ENCODE measurements at regions not wholly inside any gene's neighbourhood (a gene's known extent, or its start where the extent isn't known, plus 50 kb on each side); places are given as distances from the start of the nearest gene placed in this dataset.

- TF ChIP-seq CTCF (IDR thresholded peaks at IDR 0.05) (no peak), POLR2A (IDR thresholded peaks at IDR 0.05) (no peak)
Measured at GRCh38 chr14:61202124-61202523, 79.0 kb downstream of the TMEM30B start.
